C4-2B (cell line): ENCODE measurements at regions not wholly inside any gene's neighbourhood (a gene's known extent, or its start where the extent isn't known, plus 50 kb on each side); places are given as distances from the start of the nearest gene placed in this dataset.

Source experiments
- ZFX ChIP-seq: fragments of 450-650 bp; IDR thresholded peaks from 2 replicates; pipeline ENCODE4 v1.6.1; 2017
- TF ChIP-seq, protein P1 (sequence below): fragments of 450-650 bp; conservative IDR thresholded peaks from 2 replicates; pipeline ENCODE4 v1.5.1; 2017; ENCODE audit warnings: mild to moderate bottlenecking

DNA sequence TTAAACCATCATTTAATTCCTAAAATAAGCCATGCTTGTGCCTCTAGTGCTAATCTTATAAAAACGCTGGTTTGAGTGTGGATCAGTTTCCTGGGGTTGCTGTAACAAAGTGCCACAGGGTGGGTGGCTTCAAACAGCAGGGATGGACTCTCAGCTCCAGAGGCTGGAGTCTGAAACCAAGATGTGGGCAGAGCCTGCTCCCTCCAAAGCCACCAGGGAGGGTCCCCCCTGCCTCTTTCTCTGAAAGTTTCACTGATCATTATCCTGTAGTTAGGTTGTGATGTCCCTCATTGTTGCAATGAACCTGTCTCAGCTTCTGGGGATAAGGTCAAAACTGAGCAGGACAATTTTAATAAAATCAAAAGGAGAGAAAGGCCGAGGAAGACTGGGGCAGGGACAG is 251.9 kb upstream of the TCERG1L start:
- TF ChIP-seq, protein P1, sequence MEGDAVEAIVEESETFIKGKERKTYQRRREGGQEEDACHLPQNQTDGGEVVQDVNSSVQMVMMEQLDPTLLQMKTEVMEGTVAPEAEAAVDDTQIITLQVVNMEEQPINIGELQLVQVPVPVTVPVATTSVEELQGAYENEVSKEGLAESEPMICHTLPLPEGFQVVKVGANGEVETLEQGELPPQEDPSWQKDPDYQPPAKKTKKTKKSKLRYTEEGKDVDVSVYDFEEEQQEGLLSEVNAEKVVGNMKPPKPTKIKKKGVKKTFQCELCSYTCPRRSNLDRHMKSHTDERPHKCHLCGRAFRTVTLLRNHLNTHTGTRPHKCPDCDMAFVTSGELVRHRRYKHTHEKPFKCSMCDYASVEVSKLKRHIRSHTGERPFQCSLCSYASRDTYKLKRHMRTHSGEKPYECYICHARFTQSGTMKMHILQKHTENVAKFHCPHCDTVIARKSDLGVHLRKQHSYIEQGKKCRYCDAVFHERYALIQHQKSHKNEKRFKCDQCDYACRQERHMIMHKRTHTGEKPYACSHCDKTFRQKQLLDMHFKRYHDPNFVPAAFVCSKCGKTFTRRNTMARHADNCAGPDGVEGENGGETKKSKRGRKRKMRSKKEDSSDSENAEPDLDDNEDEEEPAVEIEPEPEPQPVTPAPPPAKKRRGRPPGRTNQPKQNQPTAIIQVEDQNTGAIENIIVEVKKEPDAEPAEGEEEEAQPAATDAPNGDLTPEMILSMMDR, result no peak
- TF ChIP-seq ZFX, result no peak
